MCF 10A (cell line): ENCODE measurements at regions not wholly inside any gene's neighbourhood (a gene's known extent, or its start where the extent isn't known, plus 50 kb on each side); places are given as distances from the start of the nearest gene placed in this dataset.
"Not testable (repeated sequence)": the region's sequence is repeated elsewhere in the genome, so short reads cannot be mapped to it uniquely, and the experiment has no call there.

Experiments used
- BruUV-seq: library from RNA; stranded (reverse); fragments of 400-500 nt; replicated peaks from 2 replicates; lab custom pipeline; 2021; lab: Mats Ljungman, UMichigan
- CTCF ChIA-PET: fragments of 300-600 bp; sonication (Branson Sonifier 250); formaldehyde crosslinking; extraction: SDS; loops from one replicate; lab custom pipeline; 2021; ENCODE audit warnings: antibody characterized with exemption, inconsistent platforms; lab: Yijun Ruan, JAX
- POLR2A ChIA-PET: fragments of 300-600, 350-650 bp; sonication (Branson Sonifier 250); formaldehyde crosslinking; extraction: SDS; loops from one replicate; lab custom pipeline; 2020; ENCODE audit warnings: antibody characterized with exemption, inconsistent platforms; lab: Yijun Ruan, JAX
- DNase-seq: peaks from one replicate; pipeline ENCODE4 v3.0.0-alpha.2; 2018; ENCODE audit not compliant: unreplicated experiment
- H3K27ac Mint-ChIP-seq: one replicate; pipeline ENCODE4 v1.8.0; 2022; ENCODE audit warnings: mild to moderate bottlenecking, low read depth, mixed read lengths; ENCODE audit not compliant: unreplicated experiment
- H3K27me3 Mint-ChIP-seq: one replicate; pipeline ENCODE4 v1.8.0; 2022; ENCODE audit warnings: mixed read lengths; ENCODE audit not compliant: insufficient read depth, unreplicated experiment
- H3K36me3 Mint-ChIP-seq: one replicate; pipeline ENCODE4 v1.8.0; 2022; ENCODE audit warnings: mild to moderate bottlenecking, moderate library complexity, mixed read lengths; ENCODE audit not compliant: insufficient read depth, unreplicated experiment
- H3K4me1 Mint-ChIP-seq: one replicate; pipeline ENCODE4 v1.8.0; 2022; ENCODE audit warnings: mixed read lengths; ENCODE audit not compliant: insufficient read depth, unreplicated experiment
- H3K4me3 Mint-ChIP-seq: one replicate; pipeline ENCODE4 v1.8.0; 2022; ENCODE audit warnings: mild to moderate bottlenecking, moderate library complexity, mixed read lengths; ENCODE audit not compliant: unreplicated experiment
- H3K9me3 Mint-ChIP-seq: one replicate; pipeline ENCODE4 v1.8.0; 2022; ENCODE audit warnings: mixed read lengths; ENCODE audit not compliant: unreplicated experiment
- intact Hi-C: fragments of 100-400 bp; cut with micrococcal nuclease; formaldehyde crosslinking; loops from 2 replicates; pipeline ENCODE4 v1.14.1; 2022
- TF ChIP-seq, protein P1 (sequence below): fragments of 200-600 bp; IDR thresholded peaks from one replicate; pipeline ENCODE4 v1.8.0; 2022; ENCODE audit warnings: antibody characterized with exemption, mild to moderate bottlenecking; ENCODE audit not compliant: unreplicated experiment

DNA sequence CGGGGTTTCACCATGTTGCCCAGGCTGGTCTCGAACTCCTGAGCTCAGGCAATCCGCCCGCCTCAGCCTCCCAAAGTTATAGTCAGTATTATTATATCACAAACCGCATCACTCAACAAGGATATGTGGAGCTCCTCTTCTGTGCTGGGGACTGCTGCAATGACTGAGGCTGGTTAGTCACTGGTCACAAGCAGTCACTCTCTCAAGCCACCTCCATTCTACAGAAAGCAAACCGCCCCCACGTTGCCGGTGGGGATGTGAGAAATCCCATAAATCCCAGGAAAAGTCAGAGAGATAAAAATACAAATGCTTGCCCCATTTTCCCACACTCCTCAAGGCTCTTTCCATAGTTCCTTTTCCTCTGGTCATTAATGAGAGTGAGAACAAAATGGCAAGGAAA is 155.7 kb downstream of the ADSS2 start:
- Mint-ChIP-seq H3K36me3 (no peaks in the 10 kb centered on the region), H3K4me1 (peaks cover 8% of the 10 kb centered on the region), H3K9me3 (no peaks in the 10 kb centered on the region), H3K4me3 (no peak overlapping the region), H3K27me3 (no peaks in the 10 kb centered on the region), H3K27ac (peak overlapping the region; percentile 36)
- DNase-seq = no peak
- ChIA-PET CTCF (interaction anchor here (0.7 to 3.2 kb wide), 6 partner anchors 14 to 457 kb away, joined by 3 to 14 read pairs (median 3); no protein-coding TSS in a partner anchor), POLR2A (interaction anchor here (0.7 to 1.8 kb wide), 2 partner anchors 27 to 130 kb away, joined by 3 to 7 read pairs; no protein-coding TSS in a partner anchor)
- no TSS peak for BruUV-seq
- intact Hi-C loops = no loop called here
- TF ChIP-seq, protein P1, sequence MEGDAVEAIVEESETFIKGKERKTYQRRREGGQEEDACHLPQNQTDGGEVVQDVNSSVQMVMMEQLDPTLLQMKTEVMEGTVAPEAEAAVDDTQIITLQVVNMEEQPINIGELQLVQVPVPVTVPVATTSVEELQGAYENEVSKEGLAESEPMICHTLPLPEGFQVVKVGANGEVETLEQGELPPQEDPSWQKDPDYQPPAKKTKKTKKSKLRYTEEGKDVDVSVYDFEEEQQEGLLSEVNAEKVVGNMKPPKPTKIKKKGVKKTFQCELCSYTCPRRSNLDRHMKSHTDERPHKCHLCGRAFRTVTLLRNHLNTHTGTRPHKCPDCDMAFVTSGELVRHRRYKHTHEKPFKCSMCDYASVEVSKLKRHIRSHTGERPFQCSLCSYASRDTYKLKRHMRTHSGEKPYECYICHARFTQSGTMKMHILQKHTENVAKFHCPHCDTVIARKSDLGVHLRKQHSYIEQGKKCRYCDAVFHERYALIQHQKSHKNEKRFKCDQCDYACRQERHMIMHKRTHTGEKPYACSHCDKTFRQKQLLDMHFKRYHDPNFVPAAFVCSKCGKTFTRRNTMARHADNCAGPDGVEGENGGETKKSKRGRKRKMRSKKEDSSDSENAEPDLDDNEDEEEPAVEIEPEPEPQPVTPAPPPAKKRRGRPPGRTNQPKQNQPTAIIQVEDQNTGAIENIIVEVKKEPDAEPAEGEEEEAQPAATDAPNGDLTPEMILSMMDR = no peak

DNA sequence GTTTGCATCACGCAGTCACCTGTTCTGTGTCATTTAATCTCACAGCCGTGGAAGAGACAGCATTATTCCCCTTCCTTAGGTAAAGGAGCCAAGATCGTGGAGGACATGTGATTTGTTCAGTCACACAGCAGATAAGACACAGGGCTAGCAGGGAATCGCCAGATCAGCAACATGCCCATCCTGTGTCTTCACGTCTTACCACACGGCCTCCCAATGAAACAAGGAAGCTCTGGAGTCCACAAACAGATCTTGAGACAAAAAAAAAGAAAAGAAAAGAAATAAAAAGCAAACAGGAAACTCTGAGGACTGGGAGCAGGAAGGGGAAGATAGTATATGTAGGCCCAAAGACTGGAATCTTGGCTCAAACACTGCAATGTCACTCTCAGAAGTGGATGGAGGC is 155.3 kb downstream of the ADSS2 start:
- H3K4me1 Mint-ChIP-seq = peaks cover 8% of the 10 kb centered on the region
- H3K9me3 Mint-ChIP-seq = no peaks in the 10 kb centered on the region
- no peaks in the 10 kb centered on the region for H3K36me3 Mint-ChIP-seq
- H3K4me3 Mint-ChIP-seq = no peak overlapping the region
- TF ChIP-seq, protein P1 = no peak
- BruUV-seq = no TSS peak
- H3K27me3 Mint-ChIP-seq = no peaks in the 10 kb centered on the region
- H3K27ac Mint-ChIP-seq = peak overlapping the region; percentile 36
- CTCF ChIA-PET = interaction anchor here (0.6 to 5.1 kb wide), 6 partner anchors 10 to 953 kb away, joined by 3 to 119 read pairs (median 9); no protein-coding TSS in a partner anchor
- no peak for DNase-seq
- POLR2A ChIA-PET = interaction anchor here (0.7 to 1.8 kb wide), 2 partner anchors 26 to 129 kb away, joined by 3 to 7 read pairs; no protein-coding TSS in a partner anchor
- intact Hi-C loops = no loop called here

DNA sequence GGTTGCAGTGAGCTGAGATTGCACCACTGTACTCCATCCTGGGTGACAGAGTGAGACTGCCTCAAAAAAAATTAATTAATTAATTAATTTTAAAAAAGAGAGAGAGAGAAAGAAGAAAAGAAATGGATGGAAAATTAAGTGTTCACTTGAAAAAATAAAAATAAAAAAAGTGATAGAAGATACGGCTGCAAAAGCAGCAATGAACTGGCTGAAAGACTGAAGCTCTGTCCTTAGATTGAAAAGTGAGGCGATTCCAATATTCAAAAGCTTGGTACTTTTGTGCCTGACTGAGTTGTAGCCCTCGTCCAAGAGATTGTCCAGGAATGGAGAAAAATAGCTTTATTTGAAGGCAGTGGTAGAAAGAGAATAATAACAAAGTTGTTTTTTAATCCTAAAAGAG is 154.6 kb downstream of the ADSS2 start:
- intact Hi-C loops = no loop called here
- H3K4me1 Mint-ChIP-seq = peaks cover 11% of the 10 kb centered on the region
- H3K27ac Mint-ChIP-seq = no peak overlapping the region
- no peaks in the 10 kb centered on the region for H3K27me3 Mint-ChIP-seq
- ChIA-PET CTCF (interaction anchor here (0.6 to 5.1 kb wide), 9 partner anchors 10 to 954 kb away, joined by 3 to 119 read pairs (median 4); no protein-coding TSS in a partner anchor), POLR2A (interaction anchor here (1.1 to 1.8 kb wide), 2 partner anchors 26 to 29 kb away, joined by 3 to 7 read pairs; no protein-coding TSS in a partner anchor)
- TF ChIP-seq, protein P1 = no peak
- no peak overlapping the region for H3K4me3 Mint-ChIP-seq
- no peaks in the 10 kb centered on the region for H3K9me3 Mint-ChIP-seq
- H3K36me3 Mint-ChIP-seq = no peaks in the 10 kb centered on the region
- no peak for DNase-seq
- BruUV-seq = no TSS peak

DNA sequence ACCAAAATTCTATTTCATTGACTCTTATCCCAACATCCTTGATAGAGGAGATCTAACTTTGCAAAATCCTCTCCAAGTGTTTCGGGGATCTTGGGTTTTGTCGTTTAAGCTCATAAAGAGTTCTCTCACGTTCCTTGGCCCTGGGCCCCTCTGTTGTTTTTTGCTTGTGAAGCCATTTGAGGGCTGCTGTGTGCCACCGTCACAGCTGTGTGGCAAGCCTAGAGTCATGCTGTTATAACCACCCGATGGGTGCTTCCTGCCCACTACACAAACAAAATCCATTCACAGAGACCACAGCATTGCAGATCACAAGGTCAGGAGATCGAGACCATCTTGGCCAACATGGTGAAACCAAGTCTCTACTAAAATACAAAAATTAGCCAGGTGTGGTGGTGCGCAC is 154.1 kb downstream of the ADSS2 start:
- H3K27ac Mint-ChIP-seq = no peak overlapping the region
- BruUV-seq = no TSS peak
- H3K27me3 Mint-ChIP-seq = no peaks in the 10 kb centered on the region
- no peaks in the 10 kb centered on the region for H3K36me3 Mint-ChIP-seq
- intact Hi-C loops = loop anchor here (2.0 kb wide), 2 partner anchors 51 to 155 kb away; no protein-coding TSS in a partner anchor
- ChIA-PET CTCF (interaction anchor here (0.7 to 5.1 kb wide), 10 partner anchors 11 to 959 kb away, joined by 3 to 119 read pairs (median 9); no protein-coding TSS in a partner anchor), POLR2A (interaction anchor here (1.1 kb wide), 1 partner anchor 28 kb away, joined by 3 read pairs; no protein-coding TSS in a partner anchor)
- no peaks in the 10 kb centered on the region for H3K9me3 Mint-ChIP-seq
- TF ChIP-seq, protein P1 = no peak
- H3K4me3 Mint-ChIP-seq = no peak overlapping the region
- DNase-seq = no peak
- H3K4me1 Mint-ChIP-seq = peaks cover 16% of the 10 kb centered on the region

DNA sequence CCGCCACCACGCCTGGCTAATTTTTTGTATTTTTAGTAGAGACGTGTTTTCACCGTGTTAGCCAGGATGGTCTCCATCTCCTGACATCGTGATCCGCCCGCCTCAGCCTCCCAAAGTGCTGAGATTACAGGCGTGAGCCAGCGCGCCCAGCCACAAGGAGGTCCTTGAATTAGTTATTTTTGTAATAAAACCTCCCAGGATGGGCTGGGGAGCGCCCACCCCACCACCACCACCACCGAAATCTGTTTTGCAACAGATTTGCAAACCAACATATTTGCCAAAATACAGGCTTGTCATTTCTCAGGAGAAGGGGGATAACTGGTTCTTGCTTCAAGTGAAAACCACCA is 151.7 kb downstream of the ADSS2 start:
- Mint-ChIP-seq H3K4me1 (peaks cover 40% of the 10 kb centered on the region), H3K27ac (peak overlapping the region; percentile 89)
- BruUV-seq, H3K9me3 Mint-ChIP-seq, H3K36me3 Mint-ChIP-seq, DNase-seq, H3K4me3 Mint-ChIP-seq, H3K27me3 Mint-ChIP-seq: not testable (repeated sequence)
- intact Hi-C loops = loop anchor here (5.0 kb wide), 1 partner anchor 72 kb away; no protein-coding TSS in a partner anchor
- POLR2A ChIA-PET = interaction anchor here (0.6 to 1.7 kb wide), 7 partner anchors 9 to 708 kb away, joined by 3 to 9 read pairs (median 5); no protein-coding TSS in a partner anchor
- CTCF ChIA-PET = interaction anchor here (0.6 to 5.3 kb wide), 46 partner anchors 11 to 1070 kb away, joined by 3 to 119 read pairs (median 4); partner anchors contain the start of gene ZBTB18
